Stimulated activated CD8-positive, alpha-beta memory T cell treated with anti-CD3 and anti-CD28 coated beads, Interleukin-7, amount 100 ng/mL, for 48 hours (primary cell): ENCODE measurements at regions not wholly inside any gene's neighbourhood (a gene's known extent, or its start where the extent isn't known, plus 50 kb on each side); places are given as distances from the start of the nearest gene placed in this dataset.

Experiments
- DNase-seq, 2 donors: peaks; one replicate each; pipeline ENCODE4 v3.0.0-alpha.2; 2020; ENCODE audit warnings: low read depth in 1 of 2; ENCODE audit errors: extremely low read depth in 1 of 2

DNA sequence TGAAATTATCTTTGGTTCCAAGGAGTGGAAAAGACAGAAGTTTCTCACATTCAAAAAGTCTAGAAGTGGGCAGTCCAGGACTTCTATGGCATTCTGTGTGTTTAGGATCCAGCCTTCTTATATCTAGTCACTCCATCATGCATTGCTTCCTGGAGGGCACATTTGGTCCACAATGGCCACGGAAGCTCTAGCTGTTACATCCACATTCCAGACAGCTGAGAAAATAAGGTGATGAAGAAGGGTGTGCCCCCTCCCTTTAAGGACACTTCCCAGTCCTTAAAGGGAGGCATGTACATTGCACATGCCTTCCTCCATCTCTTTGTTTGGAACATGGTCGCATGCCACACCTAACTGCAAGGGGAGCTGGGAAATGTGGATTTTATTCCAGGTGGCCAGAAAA is 59.9 kb upstream of the BZW1 start:
- DNase-seq: no peak

GRCh38 chr2:200752332-200752731 is 59.4 kb upstream of the BZW1 start:
- DNase-seq: no peak

GRCh38 chr2:200752835-200753234 is 58.9 kb upstream of the BZW1 start:
- no peak for DNase-seq

DNA sequence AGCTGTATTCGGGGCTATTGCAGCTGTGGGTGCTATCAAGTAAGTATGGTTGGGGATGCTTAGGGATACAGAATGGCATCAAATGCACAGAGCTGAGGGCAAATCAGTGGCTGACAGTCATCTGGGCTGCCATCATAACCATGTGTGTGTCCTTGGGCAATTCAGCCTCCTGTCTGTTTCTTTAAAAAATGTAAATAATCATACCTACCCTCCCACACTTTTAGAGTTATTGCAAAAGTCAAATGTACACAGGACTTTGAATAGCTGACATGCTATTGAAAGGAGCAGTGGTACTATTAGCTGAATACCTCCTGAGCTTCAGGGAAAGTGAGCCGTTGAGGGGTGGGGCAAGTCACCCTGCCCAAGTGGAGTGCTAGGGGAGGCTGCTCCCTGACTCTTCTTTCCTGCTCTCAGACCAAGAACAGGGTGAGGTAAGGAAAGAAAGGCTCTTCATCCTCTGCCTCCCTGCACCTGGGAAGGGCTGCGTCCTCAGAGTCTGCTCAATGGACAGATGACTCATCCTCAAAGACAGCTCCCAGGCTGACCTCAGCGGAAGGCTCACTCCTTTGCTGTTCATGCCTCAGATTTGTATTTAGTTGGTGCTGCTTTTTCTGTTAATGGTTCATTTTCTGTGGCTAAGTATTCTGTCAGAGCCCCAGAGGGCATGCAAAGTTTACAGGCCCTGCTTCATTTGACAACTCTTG is 54.9 kb upstream of the BZW1 start:
- DNase-seq: no peak

- no peak for DNase-seq
Measured at GRCh38 chr2:200757399-200757798, 54.3 kb upstream of the BZW1 start.

DNA sequence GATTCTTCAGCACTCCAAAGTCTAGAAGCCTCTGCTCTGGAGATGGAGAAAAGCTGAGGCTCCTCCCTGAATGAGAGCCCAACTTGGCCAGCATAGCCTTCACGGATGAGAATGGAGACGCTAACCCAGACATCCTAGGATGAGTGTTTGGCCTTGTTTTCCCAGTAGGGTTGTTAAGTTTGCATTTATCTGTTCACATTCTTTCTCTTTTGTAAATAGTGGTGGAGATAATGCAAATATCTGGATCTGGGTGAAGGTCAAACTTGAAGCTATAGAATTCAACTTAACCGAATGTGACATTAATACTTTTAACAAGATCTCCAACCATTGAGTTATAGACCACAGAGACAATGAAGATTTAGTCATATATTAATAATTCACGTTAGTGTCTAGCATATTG is 53.4 kb upstream of the BZW1 start:
- no peak for DNase-seq

- no peak for DNase-seq
Measured at GRCh38 chr2:200761266-200761665, 50.4 kb upstream of the BZW1 start.
